ENCODE measurements at regions not wholly inside any gene's neighbourhood (a gene's known extent, or its start where the extent isn't known, plus 50 kb on each side); places are given as distances from the start of the nearest gene placed in this dataset.

DNA sequence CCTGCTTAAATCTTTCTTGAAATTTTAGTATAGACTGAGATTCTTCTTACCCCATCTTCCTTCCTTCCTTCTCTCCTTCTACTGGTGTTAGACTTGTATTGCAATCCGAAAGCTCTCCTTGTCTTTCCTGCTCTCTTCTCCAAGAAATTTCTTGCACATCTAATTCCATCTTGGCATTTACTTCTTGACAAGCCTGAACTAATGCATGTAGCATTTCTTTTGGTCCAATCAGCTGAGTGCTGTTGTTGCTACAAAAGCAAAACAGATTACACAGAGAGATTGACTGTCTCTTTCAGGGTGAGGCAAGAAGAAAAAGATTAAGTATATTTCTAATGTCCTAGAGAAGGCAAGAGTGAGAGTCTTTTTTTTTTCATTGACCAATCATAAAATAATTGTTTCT, 51.6 kb upstream of the MAP1B start:
- H4K20me1 ChIP-seq (ENCODE audit: control insufficient read depth, extremely low read depth, insufficient read depth, low read length): no peaks in the 10 kb centered on the region
- FAIRE-seq (no peak), DNase-seq (ENCODE audit: low read depth, low spot score) (no peak)
- H3K4me3 ChIP-seq (ENCODE audit: control insufficient read depth in 2 of 3, extremely low read depth in 1 of 3, insufficient read depth in 2 of 3, low read depth in 1 of 3, low read length in 3 of 3): no peak overlapping the region
- H3K9me3 ChIP-seq (ENCODE audit: control insufficient read depth, low read depth, low read length): no peaks in the 10 kb centered on the region
- no peak overlapping the region for H3K9ac ChIP-seq (ENCODE audit: control insufficient read depth, extremely low read depth, insufficient read depth, low read length)
- TF ChIP-seq, protein P1, sequence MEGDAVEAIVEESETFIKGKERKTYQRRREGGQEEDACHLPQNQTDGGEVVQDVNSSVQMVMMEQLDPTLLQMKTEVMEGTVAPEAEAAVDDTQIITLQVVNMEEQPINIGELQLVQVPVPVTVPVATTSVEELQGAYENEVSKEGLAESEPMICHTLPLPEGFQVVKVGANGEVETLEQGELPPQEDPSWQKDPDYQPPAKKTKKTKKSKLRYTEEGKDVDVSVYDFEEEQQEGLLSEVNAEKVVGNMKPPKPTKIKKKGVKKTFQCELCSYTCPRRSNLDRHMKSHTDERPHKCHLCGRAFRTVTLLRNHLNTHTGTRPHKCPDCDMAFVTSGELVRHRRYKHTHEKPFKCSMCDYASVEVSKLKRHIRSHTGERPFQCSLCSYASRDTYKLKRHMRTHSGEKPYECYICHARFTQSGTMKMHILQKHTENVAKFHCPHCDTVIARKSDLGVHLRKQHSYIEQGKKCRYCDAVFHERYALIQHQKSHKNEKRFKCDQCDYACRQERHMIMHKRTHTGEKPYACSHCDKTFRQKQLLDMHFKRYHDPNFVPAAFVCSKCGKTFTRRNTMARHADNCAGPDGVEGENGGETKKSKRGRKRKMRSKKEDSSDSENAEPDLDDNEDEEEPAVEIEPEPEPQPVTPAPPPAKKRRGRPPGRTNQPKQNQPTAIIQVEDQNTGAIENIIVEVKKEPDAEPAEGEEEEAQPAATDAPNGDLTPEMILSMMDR (optimal IDR thresholded peaks at IDR 0.05 in 1 of 3, IDR thresholded peaks at IDR 0.05 in 1 of 3, conservative IDR thresholded peaks at IDR 0.05 in 1 of 3; ENCODE audit: extremely low read depth in 1 of 3, insufficient read depth in 2 of 3, low read length in 3 of 3): no peak
- no peak for TF ChIP-seq EZH2 (IDR thresholded peaks at IDR 0.05; ENCODE audit: low read length)
- H3K36me3 ChIP-seq (ENCODE audit: control insufficient read depth in 2 of 2, extremely low read depth in 1 of 2, insufficient read depth in 2 of 2, low read length in 2 of 2): no peaks in the 10 kb centered on the region
- H3K9me1 ChIP-seq (ENCODE audit: control insufficient read depth, extremely low read depth, insufficient read depth, low read length): no peaks in the 10 kb centered on the region
- peaks cover 9% of the 10 kb centered on the region for H3K27me3 ChIP-seq (ENCODE audit: control insufficient read depth, extremely low read depth, insufficient read depth, low read length)
- H2AFZ ChIP-seq (ENCODE audit: control insufficient read depth, low read length): no peak overlapping the region
- dilution Hi-C loops (cut with MboI; ENCODE audit: extremely low pct_ligation_motif_present, low sequenced_read_pairs): no loop called here
- no peaks in the 10 kb centered on the region for H3K79me2 ChIP-seq (ENCODE audit: control insufficient read depth, insufficient read depth, low read length)
- no peak overlapping the region for H3K27ac ChIP-seq (ENCODE audit: control insufficient read depth, insufficient read depth, low read length)
- H3K4me1 ChIP-seq (ENCODE audit: control insufficient read depth, extremely low read depth, insufficient read depth, low read length): no peaks in the 10 kb centered on the region
- no peak overlapping the region for H3K4me2 ChIP-seq (ENCODE audit: control insufficient read depth, extremely low read depth, insufficient read depth, low read depth, low read length)
